K562 (cell line): ENCODE measurements at regions not wholly inside any gene's neighbourhood (a gene's known extent, or its start where the extent isn't known, plus 50 kb on each side); places are given as distances from the start of the nearest gene placed in this dataset.
A peak's percentile ranks its signal among the peaks of the same experiment; 100 is the strongest.

Source experiments
- ATAC-seq: fragments of 200-7000 bp; cut with Tn5 transposase; 3 replicates; pipeline ENCODE4 v1.9.1; 2020; ENCODE audit warnings: moderate library complexity
- BruUV-seq: library from RNA; stranded (reverse); fragments of 400-500 nt; replicated peaks from 2 replicates; lab custom pipeline; 2021; lab: Mats Ljungman, UMichigan
- CTCF ChIA-PET: fragments of 300-600 bp; formaldehyde crosslinking; extraction: SDS; loops from one replicate; lab custom pipeline; 2021; ENCODE audit warnings: low intra/inter-chr PET ratio; lab: Yijun Ruan, JAX
- POLR2A ChIA-PET: fragments of 300-600, 350-650 bp; sonication (Branson Sonifier 250); formaldehyde crosslinking; extraction: SDS; loops from one replicate; lab custom pipeline; 2021; ENCODE audit warnings: antibody characterized with exemption, inconsistent platforms; lab: Yijun Ruan, JAX
- DNase-seq, 4 experiments: peaks; one replicate each; pipeline versions ENCODE4 v3.0.0 to v3.0.0-alpha.2; 2011 to 2018; ENCODE audit warnings: low spot score in 3 of 4, mixed read lengths in 3 of 4; ENCODE audit errors: extremely low read depth in 1 of 4
- FAIRE-seq: peaks from 2 replicates; lab custom pipeline; 2011; peaks lifted over from hg19 to GRCh38; lab: Jason Lieb, UNC
- H2AFZ ChIP-seq: 2 replicates; pipeline ENCODE4 v1.6.0; 2011; ENCODE audit warnings: low read depth, low read length, control low read depth, inconsistent platforms
- H3K27ac ChIP-seq: fragments of 200-600 bp; 3 replicates; pipeline ENCODE4 v1.8.0; 2011; ENCODE audit warnings: low read depth, mild to moderate bottlenecking, control low read depth, inconsistent platforms, low read length, moderate library complexity, mixed read lengths; ENCODE audit errors: extremely low read depth
- H3K27me3 ChIP-seq, 2 experiments: fragments of 300-600 bp in 1 of 2; 2 replicates in 1 of 2; 3 replicates in 1 of 2; pipeline versions ENCODE4 v1.6.0 to v1.8.0; 2011; ENCODE audit warnings: inconsistent platforms in 2 of 2, low read length in 2 of 2, mild to moderate bottlenecking in 1 of 2, mixed read lengths in 1 of 2, moderate library complexity in 1 of 2; ENCODE audit not compliant: control insufficient read depth in 2 of 2, insufficient read depth in 2 of 2
- H3K36me3 ChIP-seq: fragments of 300-600 bp; 3 replicates; pipeline ENCODE4 v1.8.0; 2011; ENCODE audit warnings: mild to moderate bottlenecking, low read length, inconsistent platforms; ENCODE audit not compliant: control insufficient read depth, insufficient read depth
- H3K4me1 ChIP-seq, 2 experiments: fragments of 200-600 bp in 1 of 2; replicated peaks in 1 of 2; 2 replicates in 1 of 2; 3 replicates in 1 of 2; pipeline versions ENCODE4 v1.5.1 to v1.8.0; 2011; ENCODE audit warnings: inconsistent platforms in 2 of 2, low read length in 2 of 2, mild to moderate bottlenecking in 1 of 2, mixed read lengths in 1 of 2, moderate library complexity in 1 of 2; ENCODE audit not compliant: control insufficient read depth in 2 of 2, insufficient read depth in 2 of 2
- H3K4me2 ChIP-seq: 2 replicates; pipeline ENCODE4 v1.6.1; 2011; ENCODE audit warnings: low read length, control low read depth, inconsistent platforms, mixed read lengths; ENCODE audit not compliant: insufficient read depth
- H3K4me3 ChIP-seq: fragments of 200-600 bp; sonication (generic), shearing (Covaris generic); 2 replicates; pipeline ENCODE4 v1.5.1; 2016; ENCODE audit warnings: control low read depth, inconsistent platforms
- H3K79me2 ChIP-seq: fragments of 200-600 bp; 3 replicates; pipeline ENCODE4 v1.8.0; 2011; ENCODE audit warnings: low read length, inconsistent platforms; ENCODE audit not compliant: control insufficient read depth, insufficient read depth
- H3K9ac ChIP-seq, 2 experiments: 2 replicates each; pipeline versions ENCODE4 v1.6.0 to v1.6.1; 2011; ENCODE audit warnings: low read depth in 2 of 2, low read length in 2 of 2, control low read depth in 1 of 2, inconsistent platforms in 1 of 2, mild to moderate bottlenecking in 1 of 2, mixed read lengths in 1 of 2; ENCODE audit not compliant: insufficient read depth in 1 of 2
- H3K9me1 ChIP-seq: one replicate; pipeline ENCODE4 v1.6.0; 2011; ENCODE audit warnings: inconsistent platforms, mild to moderate bottlenecking, low read length, moderate library complexity; ENCODE audit not compliant: control insufficient read depth, insufficient read depth
- H3K9me3 ChIP-seq: replicated peaks from 2 replicates; pipeline ENCODE4 v1.5.1; 2011; ENCODE audit warnings: low read depth, low read length, inconsistent platforms; ENCODE audit not compliant: control insufficient read depth, insufficient read depth
- H4K20me1 ChIP-seq: replicated peaks from 2 replicates; pipeline ENCODE4 v1.6.1; 2011; ENCODE audit warnings: low read length, inconsistent platforms, mixed read lengths; ENCODE audit not compliant: control insufficient read depth, insufficient read depth
- CBFA2T3 ChIP-seq: fragments of 450-650 bp; IDR thresholded peaks from 2 replicates; pipeline ENCODE4 v1.6.1; 2017
- CEBPB ChIP-seq: fragments of 450-650 bp; IDR thresholded peaks from 2 replicates; pipeline ENCODE4 v1.6.1; 2016; ENCODE audit warnings: missing genetic modification characterization, missing compliant biosample characterization
- FOSL1 ChIP-seq: fragments of 200-800 bp; sonication (Bioruptor generic); conservative IDR thresholded peaks from 2 replicates; pipeline ENCODE4 v1.6.1; 2016; ENCODE audit warnings: missing genetic modification characterization, missing compliant biosample characterization
- NR2C2 ChIP-seq, 2 experiments: fragments of 200-800 bp in 1 of 2; sonication (Bioruptor generic) in 1 of 2; sonication (generic) in 1 of 2; formaldehyde crosslinking in 1 of 2; IDR thresholded peaks; 2 replicates each; pipeline versions ENCODE4 v1.6.1 to v1.8.0; 2016 to 2022; ENCODE audit warnings: mild to moderate bottlenecking in 1 of 2, missing compliant biosample characterization in 1 of 2, missing genetic modification characterization in 1 of 2, missing genetic modification reagents in 1 of 2
- SMAD4 ChIP-seq: fragments of 250-450 bp; sonication (Bioruptor Pico); conservative IDR thresholded peaks from 2 replicates; pipeline ENCODE4 v1.8.0; 2021; ENCODE audit warnings: inconsistent platforms, mild to moderate bottlenecking, moderate library complexity
- SMC3 ChIP-seq: conservative IDR thresholded peaks from 2 replicates; pipeline ENCODE4 v1.6.1; 2011; ENCODE audit warnings: low read depth, low read length, improper control_type of control experiment; ENCODE audit not compliant: insufficient read depth
- whole genome bisulfite sequencing: fragments of 100-300 bp; shearing (Covaris generic); methylation state at CpG from one replicate; pipeline ENCODE4 v1.1.6; 2016; ENCODE audit warnings: low coverage, mixed read lengths; ENCODE audit not compliant: insufficient coverage; ENCODE audit errors: missing lambda C conversion rate; 5-methylcytosine and 5-hydroxymethylcytosine counted together
- in situ Hi-C: fragments of 300-500 bp; cut with MboI; formaldehyde crosslinking; loops from 4 replicates; pipeline ENCODE4 v1.15.0; 2018; ENCODE audit warnings: inconsistent platforms, mixed read lengths
- intact Hi-C: fragments of 100-400 bp; cut with micrococcal nuclease; formaldehyde crosslinking; loops from 2 replicates; pipeline ENCODE4 v1.14.2; 2022
- TF ChIP-seq, protein P1 (sequence below), 3 experiments: IDR thresholded peaks in 2 of 3; conservative IDR thresholded peaks in 1 of 3; 2 replicates each; pipeline ENCODE4 v1.5.1; 2011 to 2012; ENCODE audit warnings: low read length in 3 of 3, mild to moderate bottlenecking in 3 of 3, control low read depth in 2 of 3, improper control_type of control experiment in 1 of 3, inconsistent platforms in 1 of 3, low read depth in 1 of 3, mixed read lengths in 1 of 3, moderate library complexity in 1 of 3; ENCODE audit not compliant: insufficient read depth in 2 of 3

DNA sequence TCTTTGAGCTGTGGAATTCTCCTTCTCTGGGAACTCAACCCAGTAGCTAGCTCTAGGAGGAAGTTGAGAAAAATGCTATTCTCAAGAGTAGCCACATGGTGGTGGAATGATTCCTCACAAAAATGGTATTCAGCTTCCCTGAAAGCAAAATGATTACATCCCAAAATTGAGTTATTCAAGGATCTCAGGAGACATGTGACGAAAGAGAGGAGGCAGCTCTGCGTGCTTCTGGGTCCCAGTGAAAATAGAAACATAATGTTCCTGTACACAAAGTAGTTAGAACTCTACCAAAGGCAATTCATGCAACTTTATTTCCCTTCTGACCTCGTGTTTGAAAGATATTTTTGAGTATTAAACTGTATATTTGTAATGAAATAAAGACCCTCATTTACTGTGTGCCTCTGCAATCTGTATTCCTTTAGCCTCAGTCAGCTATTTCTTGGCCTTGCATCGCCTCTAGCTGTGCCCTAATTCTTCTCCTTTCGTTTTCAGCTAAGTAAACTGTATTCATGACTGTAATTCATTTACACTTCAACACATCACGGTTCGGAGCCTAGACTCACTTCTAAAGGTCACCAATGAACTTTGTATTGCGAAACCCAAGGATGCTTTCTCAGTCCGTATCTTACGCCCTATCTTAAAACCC, 167.3 kb downstream of the FASLG start (continued):
- TF ChIP-seq, protein P1, sequence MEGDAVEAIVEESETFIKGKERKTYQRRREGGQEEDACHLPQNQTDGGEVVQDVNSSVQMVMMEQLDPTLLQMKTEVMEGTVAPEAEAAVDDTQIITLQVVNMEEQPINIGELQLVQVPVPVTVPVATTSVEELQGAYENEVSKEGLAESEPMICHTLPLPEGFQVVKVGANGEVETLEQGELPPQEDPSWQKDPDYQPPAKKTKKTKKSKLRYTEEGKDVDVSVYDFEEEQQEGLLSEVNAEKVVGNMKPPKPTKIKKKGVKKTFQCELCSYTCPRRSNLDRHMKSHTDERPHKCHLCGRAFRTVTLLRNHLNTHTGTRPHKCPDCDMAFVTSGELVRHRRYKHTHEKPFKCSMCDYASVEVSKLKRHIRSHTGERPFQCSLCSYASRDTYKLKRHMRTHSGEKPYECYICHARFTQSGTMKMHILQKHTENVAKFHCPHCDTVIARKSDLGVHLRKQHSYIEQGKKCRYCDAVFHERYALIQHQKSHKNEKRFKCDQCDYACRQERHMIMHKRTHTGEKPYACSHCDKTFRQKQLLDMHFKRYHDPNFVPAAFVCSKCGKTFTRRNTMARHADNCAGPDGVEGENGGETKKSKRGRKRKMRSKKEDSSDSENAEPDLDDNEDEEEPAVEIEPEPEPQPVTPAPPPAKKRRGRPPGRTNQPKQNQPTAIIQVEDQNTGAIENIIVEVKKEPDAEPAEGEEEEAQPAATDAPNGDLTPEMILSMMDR (IDR thresholded peaks at IDR 0.05 in 2 of 3, conservative IDR thresholded peaks at IDR 0.05 in 1 of 3; ENCODE audit: insufficient read depth in 2 of 3, low read depth in 1 of 3, low read length in 3 of 3) = peak; percentile 50 to 75 (median 64); a peak in 5 of 6 replicates
- TF ChIP-seq SMC3 = peak; percentile 38; the same call in 1 of the 2 replicates
- peak; percentile 87 for TF ChIP-seq CEBPB (tag)
- TF ChIP-seq FOSL1 = peak; percentile 35; the same call in 1 of the 2 replicates
- no peak for TF ChIP-seq NR2C2 (CRISPR knock-in tag; IDR thresholded peaks at IDR 0.05)
- TF ChIP-seq NR2C2 (tag; IDR thresholded peaks at IDR 0.05) = peak; percentile 80; the same call in 1 of the 2 replicates
- TF ChIP-seq, all 486 proteins: peak for 19

DNA sequence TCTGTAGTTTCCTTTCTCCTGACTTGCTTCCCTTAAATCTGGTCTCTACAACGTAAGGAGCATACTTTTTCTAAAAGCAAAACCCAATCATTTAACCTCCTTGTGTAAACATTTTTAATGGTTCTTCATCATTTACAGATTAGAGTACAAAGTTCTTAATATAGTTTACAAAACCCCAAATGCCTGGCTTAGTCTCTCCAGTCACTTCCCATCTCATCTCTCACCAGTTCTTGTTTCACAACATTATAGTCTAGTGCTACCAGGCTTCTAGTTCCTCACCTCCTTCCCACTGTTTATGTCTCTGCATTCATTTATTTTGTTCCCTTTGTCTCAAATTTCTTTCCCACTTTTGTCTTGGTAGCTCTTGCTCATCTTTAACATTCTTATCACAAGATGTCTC, 168.4 kb downstream of the FASLG start:
- TF ChIP-seq CBFA2T3 = no peak
- no peak for TF ChIP-seq SMAD4 (CRISPR knock-in tag)
- Histone ChIP-seq H3K27me3 (no peaks in the 10 kb centered on the region), H4K20me1 (no peaks in the 10 kb centered on the region), H3K79me2 (no peaks in the 10 kb centered on the region), H2AFZ (no peak overlapping the region), H3K27ac (no peak overlapping the region), H3K4me2 (no peak overlapping the region), H3K4me3 (no peak overlapping the region), H3K9me3 (no peaks in the 10 kb centered on the region), H3K36me3 (no peaks in the 10 kb centered on the region), H3K9ac (no peak overlapping the region), H3K9me1 (no peaks in the 10 kb centered on the region), H3K4me1 (peaks cover 0 to 2% of the 10 kb centered on the region in 2 experiments; a peak in 1 of 5 replicates)
- intact Hi-C loops = loop anchor here (2.0 to 10.0 kb wide), 2 partner anchors 82 to 588 kb away; no protein-coding TSS in a partner anchor
- ChIA-PET CTCF (no interaction called here), POLR2A (no interaction called here)
- DNase-seq (no peak), ATAC-seq (no peak), FAIRE-seq (no peak)
- BruUV-seq = no TSS peak
- in situ Hi-C loops = no loop called here
- WGBS = 30% methylated on average over 1 of the region's 1 CpG
